G401 (cell line): ENCODE measurements at regions not wholly inside any gene's neighbourhood (a gene's known extent, or its start where the extent isn't known, plus 50 kb on each side); places are given as distances from the start of the nearest gene placed in this dataset.

Source experiments
- DNase-seq: peaks from one replicate; pipeline ENCODE4 v3.0.0-alpha.2; 2015; ENCODE audit warnings: low spot score
- in situ Hi-C: cut with HindIII; loops from 2 replicates; pipeline ENCODE4 v1.10.0; 2016; ENCODE audit warnings: low sequenced_read_pairs, mixed read lengths

DNA sequence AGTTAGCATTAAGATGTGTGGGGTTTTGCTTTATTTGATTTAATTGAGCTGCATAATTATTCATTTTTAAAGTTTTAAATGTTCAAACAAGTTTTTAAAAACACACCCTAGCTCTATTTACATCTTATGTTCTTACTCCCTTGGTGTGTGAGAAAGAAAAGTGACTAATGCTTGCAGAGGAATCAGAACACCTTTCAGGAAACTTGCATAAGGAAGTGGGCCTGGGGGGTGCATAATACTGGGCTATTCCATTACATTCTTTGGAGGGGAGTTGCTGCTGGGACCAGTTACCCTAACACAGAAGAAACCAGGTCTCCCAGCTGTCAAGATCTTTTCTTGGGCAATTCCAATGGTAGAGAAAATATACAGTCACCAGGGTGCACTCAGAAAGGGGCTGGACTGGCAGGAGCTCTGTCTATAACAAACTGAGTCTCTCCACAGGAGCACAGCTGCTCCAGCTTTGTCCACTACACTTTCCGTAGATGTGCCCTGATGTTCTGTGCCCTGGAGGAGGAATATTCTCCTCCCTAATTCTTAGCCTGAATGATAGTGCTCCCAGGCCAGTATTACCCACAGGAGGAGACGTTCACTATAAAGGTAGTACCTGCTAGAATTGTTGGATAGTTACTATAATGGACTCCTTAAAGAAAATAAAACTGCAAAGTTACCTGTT, 304.2 kb downstream of the CDC14C start:
- DNase-seq: no peak
- in situ Hi-C loops: no loop called here

DNA sequence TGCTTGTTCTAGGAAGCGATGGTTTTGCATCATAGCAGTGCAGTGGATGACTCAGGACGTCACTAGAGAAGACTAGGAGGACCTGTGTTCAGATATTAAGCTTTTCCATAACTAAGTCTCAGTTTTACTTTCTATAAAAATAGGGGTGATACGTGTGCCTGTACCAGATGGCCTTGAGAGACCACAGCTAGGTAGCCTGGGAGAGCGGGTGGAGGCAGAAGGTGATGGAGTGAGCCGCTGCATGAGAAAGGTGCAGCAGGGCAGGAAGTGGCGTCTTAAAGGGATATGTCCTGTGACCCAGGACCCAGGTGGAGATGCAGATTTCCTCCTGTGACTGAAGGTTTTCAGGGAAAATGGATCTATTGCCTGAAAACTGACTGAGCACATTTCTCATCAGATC, 304.9 kb downstream of the CDC14C start:
- DNase-seq: no peak
- in situ Hi-C loops: no loop called here

DNA sequence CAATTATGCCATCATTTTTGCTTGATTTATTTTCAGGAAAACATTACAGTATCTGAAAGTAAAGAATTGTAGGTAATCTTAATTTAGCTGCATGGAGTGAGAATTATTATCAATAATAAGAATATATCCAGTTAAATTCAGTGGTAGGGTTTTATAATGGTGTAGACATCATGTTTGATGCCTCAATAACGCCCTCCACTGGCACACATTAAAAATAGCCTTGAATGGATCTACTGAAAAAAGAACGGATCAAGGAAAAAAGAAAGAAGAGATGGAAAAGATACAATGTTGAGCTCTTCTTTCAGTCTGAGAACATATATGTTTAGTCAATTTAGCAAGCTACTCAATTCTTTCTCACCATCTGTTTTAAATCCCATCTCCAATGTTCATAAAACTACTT, 319.2 kb downstream of the CDC14C start:
- in situ Hi-C loops: no loop called here
- DNase-seq: no peak

DNA sequence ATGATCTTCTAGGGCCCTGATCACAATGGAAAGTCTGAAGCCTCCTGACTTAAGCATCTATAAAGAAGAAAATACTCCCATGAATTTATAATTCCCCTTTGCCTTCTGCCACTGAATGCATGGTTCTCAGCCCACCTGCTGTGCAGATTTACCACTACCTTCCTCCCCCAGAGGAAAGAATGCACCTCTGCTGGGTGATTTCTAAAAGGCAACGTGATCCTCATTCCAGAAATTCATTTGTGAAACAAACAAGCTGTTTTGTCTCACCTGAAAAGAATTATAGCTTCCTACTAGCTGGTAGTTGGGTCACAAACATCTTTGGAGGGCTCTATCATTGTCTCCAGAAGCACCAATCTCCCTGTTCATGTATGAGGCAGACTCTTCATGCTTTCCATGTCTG, 320.2 kb downstream of the CDC14C start:
- in situ Hi-C loops: no loop called here
- no peak for DNase-seq

DNA sequence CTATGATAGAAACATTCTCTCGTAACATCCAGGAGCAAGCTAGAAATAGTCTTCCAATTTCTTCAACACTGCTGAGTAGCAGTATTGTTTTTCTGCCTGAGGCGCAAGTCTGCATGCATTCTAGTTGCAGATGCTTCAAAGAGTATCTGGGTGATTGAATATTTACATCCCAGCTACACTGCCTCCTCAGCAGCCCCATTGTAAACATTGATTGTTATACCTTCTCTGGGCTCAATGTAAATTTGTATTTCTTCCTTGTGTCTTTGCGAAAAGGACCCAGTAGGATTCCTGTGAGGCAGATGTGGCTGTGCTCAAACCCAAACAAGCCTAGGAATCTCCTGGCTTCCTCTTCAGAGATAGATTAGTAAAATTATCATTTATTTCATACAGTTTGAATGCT, 320.7 kb downstream of the CDC14C start:
- DNase-seq: no peak
- in situ Hi-C loops: no loop called here

- in situ Hi-C loops: no loop called here
- DNase-seq: no peak
These were observed 323.4 kb downstream of the CDC14C start for GRCh38 chr7:49247759-49248158.

DNA sequence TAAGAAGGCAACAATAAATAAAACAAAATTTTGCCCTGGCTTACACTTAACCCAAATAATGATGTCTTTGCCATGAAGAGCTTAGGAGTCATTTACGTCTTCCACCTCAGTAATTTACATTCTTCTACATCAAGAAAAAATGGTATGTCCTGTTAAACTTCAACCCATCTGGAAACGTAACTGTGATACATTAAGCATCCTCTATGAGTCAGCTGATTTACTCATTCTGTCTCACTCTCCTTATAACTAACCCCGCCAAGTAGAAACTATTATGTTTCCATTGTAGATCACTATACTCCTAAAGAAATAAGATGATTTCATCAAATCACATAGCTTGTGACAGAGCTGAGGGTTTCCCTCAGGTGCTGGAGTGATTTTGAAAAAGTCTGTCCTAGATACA, 330.7 kb downstream of the CDC14C start:
- in situ Hi-C loops: no loop called here
- DNase-seq: no peak

DNA sequence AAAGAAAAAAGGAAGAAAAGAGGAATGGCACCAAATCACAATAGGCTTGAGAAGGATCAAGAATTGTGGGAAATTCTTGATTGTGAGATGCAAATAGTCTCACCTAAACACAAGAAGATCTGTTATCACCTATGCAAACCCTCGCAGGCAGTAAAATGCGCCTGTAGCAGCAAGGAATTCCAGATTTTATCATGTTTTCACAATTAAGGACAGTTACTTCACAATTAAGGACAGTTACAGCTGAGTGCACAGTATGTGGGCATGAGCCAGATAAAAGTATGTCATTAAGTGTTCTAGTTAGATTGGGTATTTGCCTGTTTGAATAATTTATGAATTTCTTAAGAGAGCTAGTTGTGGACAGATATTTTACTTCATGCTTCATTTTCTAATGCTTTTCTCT, 336.2 kb downstream of the CDC14C start:
- no peak for DNase-seq
- in situ Hi-C loops: no loop called here

DNA sequence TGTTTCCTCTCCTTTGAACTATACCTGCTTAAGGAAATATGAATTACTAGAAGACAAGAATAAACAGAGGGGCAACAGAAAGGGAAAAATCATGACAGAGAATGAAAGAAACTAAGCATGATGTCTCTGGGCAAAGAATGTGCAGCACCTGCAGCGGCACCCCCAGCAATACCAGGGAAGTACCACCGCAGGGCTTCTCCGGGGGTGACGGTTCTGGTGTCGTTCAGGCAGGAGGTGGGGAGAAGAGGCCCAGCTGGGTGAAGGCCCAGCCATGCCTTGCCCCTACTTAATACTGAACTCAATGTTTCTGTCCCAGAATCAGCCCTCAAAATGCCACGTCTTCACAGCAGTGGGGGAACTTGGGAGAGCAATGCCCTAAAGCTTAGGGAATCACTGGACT, 337.6 kb downstream of the CDC14C start:
- DNase-seq: no peak
- in situ Hi-C loops: no loop called here

DNA sequence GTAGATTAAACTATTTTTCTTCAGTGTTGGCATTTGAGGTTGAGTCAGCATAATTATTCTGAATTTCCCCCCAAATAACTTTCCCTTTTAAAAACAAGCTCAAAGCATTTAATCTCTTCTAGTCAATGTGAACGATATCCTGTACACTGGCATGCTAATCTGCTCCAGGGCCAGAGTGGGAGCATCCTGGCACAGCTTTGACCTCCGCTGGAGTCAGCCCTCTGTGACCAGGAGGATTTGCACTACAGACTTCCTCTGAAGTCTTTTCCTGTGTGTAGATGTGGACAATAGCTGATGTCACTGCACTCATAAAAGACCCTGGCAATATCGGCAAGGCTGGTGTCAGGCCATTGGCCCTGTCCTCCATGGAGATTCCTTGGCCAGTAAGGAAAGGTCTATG, 340.2 kb downstream of the CDC14C start:
- no peak for DNase-seq
- in situ Hi-C loops: no loop called here

- in situ Hi-C loops: no loop called here
These were observed 349.6 kb downstream of the CDC14C start for GRCh38 chr7:49273897-49274296.

DNA sequence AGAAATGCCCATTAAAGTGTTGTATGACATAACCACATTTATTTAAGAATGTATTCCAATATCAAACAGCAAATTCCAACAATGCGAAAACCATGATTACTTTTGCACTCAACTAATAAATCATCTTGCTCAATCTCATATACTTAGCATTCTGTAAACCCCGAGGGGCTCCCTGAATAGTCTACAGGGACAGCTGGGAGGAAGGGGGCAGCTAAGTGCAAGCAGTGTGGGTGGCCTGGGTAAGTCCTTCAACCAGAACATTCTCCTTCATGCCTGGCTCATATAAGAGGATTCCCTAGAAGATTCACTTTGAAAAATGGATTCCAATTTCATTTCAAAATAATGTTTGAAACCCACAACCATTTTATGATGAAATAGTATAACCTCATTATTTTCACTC, 355.5 kb downstream of the CDC14C start:
- no peak for DNase-seq
- in situ Hi-C loops: no loop called here

More at GRCh38 chr7:49273897-49274296, 349.6 kb downstream of the CDC14C start:
- no peak for DNase-seq

DNA sequence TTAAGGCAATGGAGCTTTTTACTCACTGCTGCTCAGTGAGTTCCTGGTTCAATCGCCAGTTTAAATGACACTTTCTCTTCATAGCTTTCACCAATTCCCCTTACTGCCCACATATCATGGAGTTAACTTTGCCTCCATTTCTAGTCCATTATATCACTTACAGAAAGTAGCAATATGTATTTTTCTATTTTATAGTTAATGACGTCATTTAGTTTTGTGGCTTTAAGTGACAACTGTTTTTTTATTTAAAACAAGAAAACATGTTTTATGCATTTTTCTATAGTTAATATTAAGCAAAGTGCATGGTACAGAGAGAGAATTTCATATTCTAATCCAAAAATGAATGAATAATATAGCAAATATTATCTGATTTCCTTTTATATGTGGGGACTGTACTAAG, 363.3 kb downstream of the CDC14C start:
- in situ Hi-C loops: no loop called here
- no peak for DNase-seq

DNA sequence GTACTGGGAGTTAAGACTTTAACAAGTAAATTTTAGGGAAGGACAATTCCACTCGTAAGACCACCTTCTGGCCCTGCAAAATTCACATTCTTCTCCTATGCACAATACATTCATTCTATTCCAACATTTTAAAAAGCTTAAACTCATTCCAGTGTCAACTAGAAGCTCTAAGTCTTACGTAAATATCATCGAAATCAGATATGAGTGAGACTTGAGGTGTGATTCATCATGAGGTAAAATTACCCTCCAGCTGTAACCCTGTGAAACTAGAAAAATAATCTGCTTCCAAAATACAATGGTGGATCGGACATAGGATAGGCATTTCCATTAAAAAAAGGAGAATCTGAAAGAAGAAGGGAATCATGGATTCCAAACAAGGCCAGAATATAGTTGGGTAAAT, 370.3 kb downstream of the CDC14C start:
- no peak for DNase-seq
- in situ Hi-C loops: no loop called here

DNA sequence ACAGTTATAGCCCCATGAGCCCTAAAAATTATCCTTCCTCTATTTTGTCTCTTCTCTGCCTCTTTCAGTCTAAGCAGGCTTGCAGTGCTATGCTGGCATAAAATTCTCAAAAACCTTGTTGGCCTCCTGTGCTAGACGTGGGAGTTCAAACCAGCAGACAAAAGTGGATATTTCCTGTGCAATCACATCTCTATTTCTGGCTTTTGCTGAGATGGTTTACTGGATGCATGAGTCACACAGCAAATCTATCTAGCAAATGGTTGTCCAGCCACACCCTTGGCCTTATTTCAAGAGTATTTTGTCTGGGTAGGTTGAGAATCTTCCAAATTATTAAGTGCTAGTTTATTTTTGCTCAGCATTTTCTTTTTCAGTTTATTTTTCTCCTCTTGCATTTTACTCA, 370.8 kb downstream of the CDC14C start:
- no peak for DNase-seq
- in situ Hi-C loops: no loop called here

- in situ Hi-C loops: no loop called here
- no peak for DNase-seq
These were observed 373.6 kb downstream of the CDC14C start for GRCh38 chr7:49297958-49298357.

- no peak for DNase-seq
- in situ Hi-C loops: no loop called here
These were observed 384.4 kb downstream of the CDC14C start for GRCh38 chr7:49308787-49309186.

DNA sequence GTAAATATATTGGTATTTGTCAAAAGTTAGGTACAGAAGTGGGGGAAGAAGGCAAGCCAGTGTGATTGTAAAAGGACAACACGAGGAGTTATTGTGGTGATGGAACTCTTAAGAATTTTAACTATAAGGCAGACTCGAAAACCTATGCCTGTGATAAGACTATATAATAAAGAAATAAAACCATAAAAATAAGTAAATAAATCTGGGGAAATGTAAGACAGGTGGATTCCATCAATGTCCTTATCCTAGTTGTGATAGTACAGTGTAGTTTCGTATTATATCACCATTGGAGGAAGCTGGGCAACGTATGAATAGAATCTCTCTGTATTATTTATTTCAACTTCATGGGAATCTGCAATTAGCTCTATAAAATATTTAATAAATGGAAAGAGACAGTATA, 395.7 kb downstream of the CDC14C start:
- no peak for DNase-seq
- in situ Hi-C loops: no loop called here

DNA sequence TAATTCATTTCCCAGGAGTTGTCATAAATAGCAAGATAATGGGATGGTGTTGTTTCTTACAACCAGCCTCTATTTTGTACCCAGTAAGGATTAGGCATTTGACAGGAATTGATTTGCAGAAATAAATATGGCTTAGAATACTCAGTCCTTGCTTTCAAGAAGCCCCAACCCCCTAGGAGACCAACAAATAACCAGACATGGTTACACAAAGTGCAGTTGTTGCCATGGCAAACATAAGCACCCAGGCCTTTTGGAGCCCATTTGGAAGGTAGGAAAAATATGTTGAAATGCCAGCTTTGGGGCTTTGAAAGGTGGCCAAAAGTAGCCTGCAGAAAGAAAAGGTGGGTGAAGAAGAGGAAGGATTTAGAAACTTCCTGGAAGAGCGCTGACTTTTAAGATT, 397.5 kb downstream of the CDC14C start:
- in situ Hi-C loops: no loop called here
- no peak for DNase-seq

DNA sequence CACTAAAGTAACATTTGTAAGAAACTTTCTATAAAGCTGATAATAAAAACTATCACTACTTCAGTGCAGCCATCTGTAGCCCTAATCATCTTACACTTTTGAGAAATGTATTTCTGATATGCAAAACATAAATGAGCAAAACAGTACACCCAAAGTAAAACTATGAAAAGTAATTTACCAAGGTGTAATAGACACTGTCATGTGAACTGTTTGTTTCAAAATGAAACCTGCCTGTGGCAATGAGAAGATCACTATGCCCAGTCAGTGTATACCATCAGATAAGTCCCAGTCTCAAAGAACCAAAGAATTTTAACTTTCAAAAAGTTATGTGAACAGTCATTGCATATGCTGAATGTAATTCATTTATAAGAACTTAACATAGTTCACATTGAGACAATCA, 398.1 kb downstream of the CDC14C start:
- in situ Hi-C loops: no loop called here
- no peak for DNase-seq

DNA sequence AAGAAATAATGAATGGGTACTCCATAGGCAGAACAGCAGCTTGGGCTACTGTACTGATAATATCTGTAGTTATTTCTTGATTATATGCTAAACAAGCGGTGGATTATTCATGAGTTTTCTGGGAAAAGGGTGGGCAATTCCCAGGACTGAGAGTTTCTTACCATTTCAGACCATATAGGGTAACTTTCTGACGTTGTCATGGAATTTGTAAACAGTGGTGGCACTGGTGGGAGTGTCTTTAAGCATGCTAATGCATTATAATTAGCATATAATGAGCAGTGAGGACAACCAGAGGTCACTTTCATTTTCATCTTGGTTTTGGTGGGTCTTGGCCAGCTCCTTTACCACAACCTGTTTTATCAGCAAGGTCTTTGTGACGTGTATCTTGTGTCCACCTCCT, 399.7 kb downstream of the CDC14C start:
- no peak for DNase-seq
- in situ Hi-C loops: no loop called here

DNA sequence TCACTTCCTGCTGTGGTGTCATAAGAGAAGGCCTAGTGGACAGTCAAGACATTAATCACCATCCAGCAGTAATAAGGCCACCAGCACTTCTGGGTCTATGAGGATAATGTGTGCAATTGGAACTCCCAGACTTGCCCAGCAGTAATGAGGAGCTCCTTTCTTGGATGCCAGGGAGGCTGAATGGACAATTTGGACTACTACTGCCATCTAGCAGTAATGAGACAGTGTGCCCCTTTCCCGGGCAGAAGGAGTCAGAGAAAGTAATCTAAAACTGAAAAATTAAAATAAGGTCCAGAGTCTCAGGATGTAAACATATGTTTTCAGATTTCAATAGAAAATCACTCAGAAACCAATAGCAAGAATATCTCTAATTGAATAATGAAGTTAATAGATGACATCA, 400.4 kb downstream of the CDC14C start:
- DNase-seq: no peak
- in situ Hi-C loops: no loop called here
